HL-60 (cell line): ENCODE measurements at regions not wholly inside any gene's neighbourhood (a gene's known extent, or its start where the extent isn't known, plus 50 kb on each side); places are given as distances from the start of the nearest gene placed in this dataset.

Experiments used
- GABPA ChIP-seq: IDR thresholded peaks from 2 replicates; pipeline ENCODE4 v1.6.1; 2012; ENCODE audit warnings: low read depth
- POLR2AphosphoS5 ChIP-seq: IDR thresholded peaks from 2 replicates; pipeline ENCODE4 v1.6.1; 2012; ENCODE audit warnings: low read depth
- TF ChIP-seq, protein P1 (sequence below): IDR thresholded peaks from one replicate; pipeline ENCODE4 v1.5.1; 2011; ENCODE audit warnings: low read length, control low read depth, inconsistent platforms; ENCODE audit not compliant: insufficient read depth
- TF ChIP-seq, protein P2 (sequence below): IDR thresholded peaks from 2 replicates; pipeline ENCODE4 v1.6.1; 2012; ENCODE audit warnings: low read depth; ENCODE audit not compliant: insufficient replicate concordance

DNA sequence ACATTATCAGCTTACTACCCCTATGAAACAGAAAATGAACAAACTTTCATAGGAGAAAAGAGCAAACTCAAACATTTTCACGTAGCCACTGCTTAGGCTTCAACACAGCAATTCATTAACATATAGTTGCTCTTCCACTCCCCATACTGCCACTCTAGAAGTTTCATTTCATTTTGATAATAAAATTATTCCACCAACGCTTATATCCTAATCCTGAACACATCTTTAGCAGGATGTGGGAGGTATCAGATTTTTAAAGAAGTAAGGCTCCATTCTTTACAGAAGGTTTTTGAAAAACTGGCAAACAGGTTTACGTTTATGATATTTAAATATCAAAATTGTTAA is 77.5 kb upstream of the ANK3 start:
- TF ChIP-seq, protein P1, sequence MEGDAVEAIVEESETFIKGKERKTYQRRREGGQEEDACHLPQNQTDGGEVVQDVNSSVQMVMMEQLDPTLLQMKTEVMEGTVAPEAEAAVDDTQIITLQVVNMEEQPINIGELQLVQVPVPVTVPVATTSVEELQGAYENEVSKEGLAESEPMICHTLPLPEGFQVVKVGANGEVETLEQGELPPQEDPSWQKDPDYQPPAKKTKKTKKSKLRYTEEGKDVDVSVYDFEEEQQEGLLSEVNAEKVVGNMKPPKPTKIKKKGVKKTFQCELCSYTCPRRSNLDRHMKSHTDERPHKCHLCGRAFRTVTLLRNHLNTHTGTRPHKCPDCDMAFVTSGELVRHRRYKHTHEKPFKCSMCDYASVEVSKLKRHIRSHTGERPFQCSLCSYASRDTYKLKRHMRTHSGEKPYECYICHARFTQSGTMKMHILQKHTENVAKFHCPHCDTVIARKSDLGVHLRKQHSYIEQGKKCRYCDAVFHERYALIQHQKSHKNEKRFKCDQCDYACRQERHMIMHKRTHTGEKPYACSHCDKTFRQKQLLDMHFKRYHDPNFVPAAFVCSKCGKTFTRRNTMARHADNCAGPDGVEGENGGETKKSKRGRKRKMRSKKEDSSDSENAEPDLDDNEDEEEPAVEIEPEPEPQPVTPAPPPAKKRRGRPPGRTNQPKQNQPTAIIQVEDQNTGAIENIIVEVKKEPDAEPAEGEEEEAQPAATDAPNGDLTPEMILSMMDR, result no peak
- TF ChIP-seq POLR2AphosphoS5 (no peak), GABPA (no peak)
- TF ChIP-seq, protein P2, sequence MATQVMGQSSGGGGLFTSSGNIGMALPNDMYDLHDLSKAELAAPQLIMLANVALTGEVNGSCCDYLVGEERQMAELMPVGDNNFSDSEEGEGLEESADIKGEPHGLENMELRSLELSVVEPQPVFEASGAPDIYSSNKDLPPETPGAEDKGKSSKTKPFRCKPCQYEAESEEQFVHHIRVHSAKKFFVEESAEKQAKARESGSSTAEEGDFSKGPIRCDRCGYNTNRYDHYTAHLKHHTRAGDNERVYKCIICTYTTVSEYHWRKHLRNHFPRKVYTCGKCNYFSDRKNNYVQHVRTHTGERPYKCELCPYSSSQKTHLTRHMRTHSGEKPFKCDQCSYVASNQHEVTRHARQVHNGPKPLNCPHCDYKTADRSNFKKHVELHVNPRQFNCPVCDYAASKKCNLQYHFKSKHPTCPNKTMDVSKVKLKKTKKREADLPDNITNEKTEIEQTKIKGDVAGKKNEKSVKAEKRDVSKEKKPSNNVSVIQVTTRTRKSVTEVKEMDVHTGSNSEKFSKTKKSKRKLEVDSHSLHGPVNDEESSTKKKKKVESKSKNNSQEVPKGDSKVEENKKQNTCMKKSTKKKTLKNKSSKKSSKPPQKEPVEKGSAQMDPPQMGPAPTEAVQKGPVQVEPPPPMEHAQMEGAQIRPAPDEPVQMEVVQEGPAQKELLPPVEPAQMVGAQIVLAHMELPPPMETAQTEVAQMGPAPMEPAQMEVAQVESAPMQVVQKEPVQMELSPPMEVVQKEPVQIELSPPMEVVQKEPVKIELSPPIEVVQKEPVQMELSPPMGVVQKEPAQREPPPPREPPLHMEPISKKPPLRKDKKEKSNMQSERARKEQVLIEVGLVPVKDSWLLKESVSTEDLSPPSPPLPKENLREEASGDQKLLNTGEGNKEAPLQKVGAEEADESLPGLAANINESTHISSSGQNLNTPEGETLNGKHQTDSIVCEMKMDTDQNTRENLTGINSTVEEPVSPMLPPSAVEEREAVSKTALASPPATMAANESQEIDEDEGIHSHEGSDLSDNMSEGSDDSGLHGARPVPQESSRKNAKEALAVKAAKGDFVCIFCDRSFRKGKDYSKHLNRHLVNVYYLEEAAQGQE, result no peak
